ACC112 (cell line): ENCODE measurements at regions not wholly inside any gene's neighbourhood (a gene's known extent, or its start where the extent isn't known, plus 50 kb on each side); places are given as distances from the start of the nearest gene placed in this dataset.

Experiments used
- H2AFZ ChIP-seq: fragments of 200-600 bp; sonication (generic); one replicate; pipeline ENCODE4 v1.6.0; 2017; ENCODE audit warnings: antibody characterized with exemption, low read length; ENCODE audit not compliant: unreplicated experiment
- H3K27ac ChIP-seq: fragments of 200-600 bp; sonication (generic); 2 replicates; pipeline ENCODE4 v1.5.1; 2014; ENCODE audit warnings: low read depth, mild to moderate bottlenecking, antibody characterized with exemption, low read length, moderate library complexity
- H3K27me3 ChIP-seq: fragments of 200-600 bp; sonication (generic); 2 replicates; pipeline ENCODE4 v1.6.1; 2014; ENCODE audit warnings: mild to moderate bottlenecking, antibody characterized with exemption, low read length, moderate library complexity, mixed read lengths; ENCODE audit not compliant: insufficient read depth
- H3K36me3 ChIP-seq: fragments of 200-600 bp; sonication (generic); 2 replicates; pipeline ENCODE4 v1.6.1; 2016; ENCODE audit warnings: mild to moderate bottlenecking, antibody characterized with exemption, low read length, moderate library complexity, mixed read lengths; ENCODE audit not compliant: insufficient read depth
- H3K4me1 ChIP-seq: fragments of 200-600 bp; sonication (generic); one replicate; pipeline ENCODE4 v1.6.1; 2016; ENCODE audit warnings: low read length, mixed read lengths; ENCODE audit not compliant: insufficient read depth, unreplicated experiment, control insufficient read depth
- H3K4me3 ChIP-seq: fragments of 200-600 bp; sonication (generic); 2 replicates; pipeline ENCODE4 v1.5.1; 2014; ENCODE audit warnings: mild to moderate bottlenecking, low read depth, low read length
- H3K79me2 ChIP-seq: fragments of 200-600 bp; sonication (generic); one replicate; pipeline ENCODE4 v1.6.0; 2016; ENCODE audit warnings: low read length; ENCODE audit not compliant: control insufficient read depth, unreplicated experiment, insufficient read depth

DNA sequence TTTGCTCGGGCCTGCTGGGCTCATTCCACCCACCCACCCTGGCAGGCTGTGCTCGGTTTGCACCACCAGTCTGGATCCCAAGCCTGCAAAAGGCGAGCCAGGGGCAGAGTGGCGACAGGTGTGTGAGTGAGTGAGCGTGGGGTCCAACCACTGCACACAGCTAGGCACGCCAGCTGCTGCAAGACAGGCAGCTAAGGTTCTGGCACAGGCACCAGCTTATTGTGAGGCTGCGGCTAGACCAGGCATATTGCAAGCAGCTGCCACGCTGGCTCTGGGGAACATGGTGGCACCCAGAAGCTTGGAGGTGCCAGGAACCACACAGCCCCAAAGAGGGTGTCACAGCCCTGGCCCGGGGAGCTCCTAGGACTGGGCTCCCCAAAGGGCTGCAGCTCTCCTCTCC, 205.1 kb downstream of the ANKRD60 start:
- Histone ChIP-seq H3K36me3 (no peaks in the 10 kb centered on the region), H3K79me2 (no peaks in the 10 kb centered on the region), H3K4me1 (no peaks in the 10 kb centered on the region), H2AFZ (no peak overlapping the region), H3K27ac (no peak overlapping the region), H3K4me3 (no peak overlapping the region), H3K27me3 (no peaks in the 10 kb centered on the region)

DNA sequence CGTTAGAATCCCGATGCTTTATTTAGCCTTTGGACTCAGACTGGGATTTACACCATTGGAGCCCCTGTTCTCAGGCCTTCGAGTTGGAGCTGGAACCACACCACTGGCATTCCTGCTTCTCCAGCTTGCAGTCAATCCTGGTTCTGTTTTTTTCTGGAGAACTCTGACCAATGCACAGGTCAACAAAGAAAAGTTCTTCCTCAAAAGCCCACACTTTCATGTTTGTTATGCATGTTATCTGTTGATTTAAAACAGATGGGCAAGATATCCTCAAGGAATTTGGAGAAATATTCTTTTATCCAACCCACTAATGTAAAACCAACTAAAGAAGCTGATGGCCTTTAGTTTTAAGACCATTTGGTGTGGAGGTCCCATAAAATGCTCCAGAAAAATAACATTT, 205.7 kb downstream of the ANKRD60 start:
- H3K4me1 ChIP-seq = no peaks in the 10 kb centered on the region
- no peaks in the 10 kb centered on the region for H3K27me3 ChIP-seq
- H3K27ac ChIP-seq = no peak overlapping the region
- no peaks in the 10 kb centered on the region for H3K36me3 ChIP-seq
- no peak overlapping the region for H3K4me3 ChIP-seq
- no peaks in the 10 kb centered on the region for H3K79me2 ChIP-seq
- no peak overlapping the region for H2AFZ ChIP-seq

DNA sequence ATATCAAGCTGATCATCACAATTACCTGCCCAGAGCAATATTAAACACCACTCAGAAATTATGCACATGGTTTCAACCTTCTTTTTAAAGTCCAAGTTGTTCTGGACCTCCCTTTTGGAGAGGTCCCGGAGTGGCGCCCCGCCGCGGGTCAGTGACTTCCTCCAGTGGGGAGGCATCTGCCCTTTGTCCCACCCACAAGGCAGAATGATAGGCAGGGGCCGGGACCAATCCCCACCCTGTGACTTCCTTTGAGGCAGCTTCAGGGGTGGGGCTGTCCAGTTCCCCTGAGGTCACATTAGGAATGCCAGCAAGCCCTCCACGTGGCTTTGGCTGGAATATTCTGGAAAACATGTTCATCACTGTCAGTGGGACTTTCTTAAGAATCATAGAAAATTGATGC, 207.0 kb downstream of the ANKRD60 start:
- no peaks in the 10 kb centered on the region; the same call in 1 of the 2 replicates for H3K27me3 ChIP-seq
- no peaks in the 10 kb centered on the region for H3K36me3 ChIP-seq
- H3K4me1 ChIP-seq = no peaks in the 10 kb centered on the region
- no peak overlapping the region for H3K4me3 ChIP-seq
- no peak overlapping the region for H3K27ac ChIP-seq
- H2AFZ ChIP-seq = no peak overlapping the region
- H3K79me2 ChIP-seq = no peaks in the 10 kb centered on the region

DNA sequence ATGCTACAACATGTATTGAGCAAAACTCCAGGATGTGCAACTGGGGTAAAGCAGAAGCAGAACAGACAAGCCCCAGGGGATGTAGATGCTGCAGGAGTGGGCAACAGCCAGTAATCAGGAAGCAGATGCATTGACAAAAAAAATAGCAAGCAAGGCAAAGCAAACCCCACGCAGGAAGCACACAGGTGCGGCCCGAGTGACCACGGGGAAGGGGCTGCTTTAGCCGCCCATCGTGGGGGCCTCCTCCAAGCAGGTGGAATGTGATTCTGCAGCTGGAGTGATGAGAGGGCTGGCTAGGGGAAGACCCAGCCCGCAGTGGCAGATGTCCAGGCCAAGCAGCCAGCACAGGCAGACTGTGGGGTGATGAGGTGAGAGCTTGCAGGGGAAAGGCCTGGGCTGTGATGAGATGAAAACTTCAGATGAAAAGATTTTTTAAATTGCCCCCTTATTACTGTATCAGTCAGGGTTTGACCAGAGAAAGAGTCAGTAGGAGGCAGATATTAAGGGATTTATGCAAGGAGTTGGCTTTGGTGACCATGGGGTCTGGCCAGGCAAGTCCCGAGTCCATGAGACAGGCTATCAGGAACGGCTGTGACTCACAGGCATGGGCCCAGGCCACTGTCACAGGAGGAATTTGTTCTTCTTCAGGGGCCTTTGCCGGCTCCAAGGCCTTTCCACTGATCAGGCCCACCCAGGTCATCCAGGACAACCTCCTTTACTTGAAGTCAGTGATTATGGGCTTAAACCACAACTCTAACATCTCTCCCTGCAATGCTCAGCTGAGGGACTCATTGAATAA, 207.6 kb downstream of the ANKRD60 start:
- Histone ChIP-seq H3K4me1 (no peaks in the 10 kb centered on the region), H2AFZ (no peak overlapping the region), H3K36me3 (no peaks in the 10 kb centered on the region), H3K27ac (no peak overlapping the region), H3K79me2 (no peaks in the 10 kb centered on the region), H3K4me3 (no peak overlapping the region), H3K27me3 (no peaks in the 10 kb centered on the region; the same call in 1 of the 2 replicates)

DNA sequence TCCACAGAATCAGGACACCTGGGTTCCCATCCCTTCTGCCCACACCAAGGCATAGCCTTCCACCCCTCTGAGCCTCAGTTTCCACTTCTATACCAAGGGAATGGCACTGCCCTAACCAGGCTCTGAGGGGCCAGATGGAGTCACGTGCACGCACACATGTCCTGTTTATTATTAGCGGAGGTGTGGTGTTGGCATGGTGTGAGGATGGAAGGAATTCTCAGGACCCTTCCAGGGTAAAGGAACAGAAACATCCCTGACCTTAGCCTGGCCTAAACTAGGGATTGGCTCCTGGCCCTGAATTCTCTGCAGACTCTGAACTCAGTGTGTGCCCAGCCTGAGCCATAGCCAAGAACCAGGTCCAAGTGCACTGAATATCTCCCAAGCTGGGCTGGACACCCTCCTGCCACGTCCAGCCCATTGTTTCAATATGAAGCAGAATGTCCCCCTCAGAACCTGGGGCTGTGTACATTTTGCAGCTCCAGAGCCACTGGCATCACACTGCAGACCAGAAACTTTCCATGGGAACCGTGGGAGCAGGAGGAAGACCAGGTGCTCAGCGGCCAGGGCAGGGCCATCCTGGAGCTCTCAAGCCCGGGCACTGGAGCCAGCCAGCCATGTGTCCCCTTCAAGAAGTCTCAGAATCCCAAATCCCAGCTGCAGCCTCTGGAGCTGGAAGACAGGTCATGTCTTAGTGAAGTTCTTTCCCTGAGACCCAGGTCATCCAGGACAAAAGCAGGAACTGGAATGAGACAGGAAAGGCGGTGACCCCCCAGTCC, 208.4 kb downstream of the ANKRD60 start:
- H3K27me3 ChIP-seq = no peaks in the 10 kb centered on the region; the same call in 1 of the 2 replicates
- H3K79me2 ChIP-seq = no peaks in the 10 kb centered on the region
- no peak overlapping the region for H3K27ac ChIP-seq
- H3K36me3 ChIP-seq = no peaks in the 10 kb centered on the region
- H3K4me1 ChIP-seq = no peaks in the 10 kb centered on the region
- no peak overlapping the region for H3K4me3 ChIP-seq
- no peak overlapping the region for H2AFZ ChIP-seq

DNA sequence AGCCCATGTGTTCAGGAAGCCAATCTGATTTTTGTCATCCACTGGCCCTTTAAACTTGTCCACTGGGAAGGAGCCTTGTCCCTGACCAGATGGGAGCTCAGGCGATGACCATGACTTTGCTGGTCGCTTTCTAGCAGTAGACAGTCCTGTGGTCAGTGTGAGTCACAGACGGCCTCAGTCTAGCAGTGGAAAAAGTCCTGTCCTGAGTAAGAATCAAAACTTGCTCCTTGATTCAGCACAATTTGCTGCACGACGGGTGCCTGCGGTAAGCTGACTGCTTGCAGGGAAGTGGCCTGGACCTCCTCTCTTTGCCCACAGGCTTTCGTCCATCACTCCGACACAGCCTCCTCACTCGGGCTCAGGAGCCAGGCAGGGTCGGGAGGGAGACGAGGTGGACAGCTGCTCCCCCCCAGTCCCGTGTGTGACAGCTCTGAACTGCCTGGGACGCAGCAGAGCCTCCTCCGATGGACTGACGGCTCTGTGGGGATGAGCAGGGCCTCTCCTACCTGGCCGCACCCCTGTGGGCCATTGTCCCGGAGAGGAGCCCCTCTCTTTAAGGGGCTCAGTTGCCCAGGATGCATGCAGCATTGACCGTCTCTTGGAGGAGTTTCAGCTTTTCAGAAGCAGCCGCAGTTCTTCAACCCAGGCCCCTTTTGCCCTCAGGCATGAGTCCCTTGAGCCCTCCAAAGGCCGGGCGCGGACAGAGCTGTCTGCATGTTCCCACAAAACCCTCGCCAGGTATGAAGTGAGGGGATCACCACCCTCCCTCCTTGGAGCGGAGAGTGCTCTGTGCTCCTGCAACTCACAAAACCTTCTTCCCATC, 209.2 kb downstream of the ANKRD60 start:
- H3K27me3 ChIP-seq = no peaks in the 10 kb centered on the region; the same call in 1 of the 2 replicates

DNA sequence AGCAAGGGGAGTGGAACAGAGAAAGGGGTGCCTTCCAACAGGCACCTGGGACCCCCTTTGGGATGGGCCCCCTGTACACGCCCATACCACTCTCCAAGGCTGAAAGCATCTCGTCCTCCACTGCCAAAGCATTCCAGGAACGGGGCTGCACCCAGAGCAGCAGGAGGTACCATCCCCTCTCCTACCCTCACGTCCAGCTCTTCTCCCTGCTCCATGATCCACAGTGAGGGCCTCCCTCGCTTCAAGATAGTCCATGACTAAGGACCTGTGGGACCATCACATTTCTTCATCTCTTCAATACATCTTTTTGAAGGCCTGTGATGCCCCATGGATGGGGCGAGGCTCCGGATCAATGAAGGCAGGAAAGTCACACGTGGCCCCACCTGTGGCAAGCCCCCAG, 209.9 kb downstream of the ANKRD60 start:
- Histone ChIP-seq H3K79me2 (no peaks in the 10 kb centered on the region), H3K4me3 (no peak overlapping the region), H3K27me3 (no peaks in the 10 kb centered on the region; the same call in 1 of the 2 replicates), H2AFZ (no peak overlapping the region), H3K36me3 (no peaks in the 10 kb centered on the region), H3K27ac (no peak overlapping the region), H3K4me1 (no peaks in the 10 kb centered on the region)

More for the DNA sequence above, 209.2 kb downstream of the ANKRD60 start:
- Histone ChIP-seq H3K4me3 (no peak overlapping the region), H3K36me3 (no peaks in the 10 kb centered on the region), H3K27ac (no peak overlapping the region), H2AFZ (no peak overlapping the region), H3K79me2 (no peaks in the 10 kb centered on the region), H3K4me1 (no peaks in the 10 kb centered on the region)

DNA sequence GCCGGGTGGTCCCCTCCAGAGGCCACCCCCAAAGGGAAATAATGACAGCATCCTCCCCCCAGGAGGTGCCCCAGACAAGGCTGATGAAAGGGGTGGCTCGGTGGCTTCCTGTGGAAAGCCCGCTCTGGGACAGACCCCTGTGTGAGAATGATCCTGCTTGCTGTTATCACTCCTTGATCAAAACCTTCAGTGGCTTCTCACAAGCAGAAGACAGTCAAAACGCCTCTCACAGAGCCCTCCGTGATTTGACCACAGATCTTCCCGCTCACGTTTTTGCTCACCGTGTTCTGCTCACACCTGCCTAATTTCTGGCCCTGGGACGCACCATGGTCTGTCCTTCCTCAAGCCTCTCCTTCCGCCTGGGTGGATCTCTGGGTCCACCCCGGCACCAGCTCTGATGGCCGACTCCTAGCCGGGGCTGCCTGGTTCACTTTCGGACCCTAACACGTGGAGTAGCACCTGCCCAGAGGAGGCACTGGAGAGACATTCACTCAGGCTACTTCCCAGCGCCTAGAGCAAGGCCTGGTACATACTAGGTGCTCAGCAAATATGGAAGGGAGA, 210.4 kb downstream of the ANKRD60 start:
- H3K4me1 ChIP-seq = no peaks in the 10 kb centered on the region
- no peak overlapping the region for H2AFZ ChIP-seq
- no peak overlapping the region for H3K4me3 ChIP-seq
- H3K27me3 ChIP-seq = no peaks in the 10 kb centered on the region; the same call in 1 of the 2 replicates
- H3K27ac ChIP-seq = no peak overlapping the region
- H3K36me3 ChIP-seq = no peaks in the 10 kb centered on the region
- H3K79me2 ChIP-seq = no peaks in the 10 kb centered on the region

DNA sequence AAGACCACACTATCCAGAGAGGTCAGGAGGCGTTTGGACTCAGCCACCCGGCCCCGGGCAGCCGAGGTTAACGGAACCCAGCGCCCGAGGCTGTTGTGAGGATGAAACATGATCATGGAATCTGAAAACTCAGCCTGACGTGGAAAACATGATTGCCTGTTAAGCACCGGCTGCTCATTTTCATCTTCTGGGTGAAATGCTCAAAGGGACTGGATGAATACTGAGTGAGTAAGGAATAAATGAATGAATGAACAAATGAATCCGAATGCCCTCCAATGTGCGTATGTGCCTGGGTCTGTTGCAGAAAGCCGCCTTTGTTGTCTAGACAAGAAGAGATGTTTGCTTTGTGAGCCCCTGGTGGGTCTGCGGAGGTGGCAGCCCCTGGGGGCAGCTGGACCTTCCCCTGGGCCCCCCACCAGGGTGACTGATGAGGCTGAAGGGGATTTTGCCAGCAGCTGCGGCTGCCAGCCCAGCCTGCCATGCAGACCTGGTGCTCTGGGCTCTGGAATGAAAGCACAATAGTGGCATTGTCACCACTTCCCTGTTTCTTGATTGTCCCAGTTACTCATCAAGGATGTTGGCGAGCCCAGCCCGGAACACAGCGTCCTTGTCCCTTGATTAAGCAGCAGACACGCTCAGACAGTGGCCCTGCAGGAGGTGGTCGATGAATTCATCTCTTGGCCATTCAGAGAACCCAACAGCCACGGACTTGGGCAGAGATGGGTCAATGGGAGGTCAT, 211.1 kb downstream of the ANKRD60 start:
- Histone ChIP-seq H3K4me3 (no peak overlapping the region), H2AFZ (no peak overlapping the region), H3K4me1 (no peaks in the 10 kb centered on the region), H3K36me3 (no peaks in the 10 kb centered on the region), H3K79me2 (no peaks in the 10 kb centered on the region), H3K27ac (no peak overlapping the region), H3K27me3 (no peaks in the 10 kb centered on the region; the same call in 1 of the 2 replicates)

DNA sequence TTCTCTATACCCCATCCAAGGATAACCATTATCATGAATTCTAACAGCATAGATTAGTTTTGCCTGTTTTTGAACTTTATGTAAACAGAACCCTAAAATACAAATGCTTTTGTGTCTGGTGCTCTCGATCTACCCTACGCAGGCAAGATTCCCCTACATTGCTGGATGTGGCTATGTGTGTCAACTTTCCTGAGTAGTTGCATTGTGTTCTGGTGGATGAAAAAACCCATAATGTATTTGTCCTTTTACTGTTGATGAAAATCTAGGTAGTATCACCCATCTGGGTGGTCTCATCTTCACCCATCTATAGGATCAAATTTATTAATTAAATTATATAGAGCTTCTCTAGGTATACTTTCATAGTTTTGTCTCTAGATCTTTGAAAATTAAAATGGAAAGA, 211.7 kb downstream of the ANKRD60 start:
- Histone ChIP-seq H3K27me3 (no peaks in the 10 kb centered on the region; the same call in 1 of the 2 replicates), H3K79me2 (no peaks in the 10 kb centered on the region), H3K4me1 (no peaks in the 10 kb centered on the region), H2AFZ (no peak overlapping the region), H3K36me3 (no peaks in the 10 kb centered on the region), H3K4me3 (no peak overlapping the region), H3K27ac (no peak overlapping the region)
